HG02938 (cell line): ENCODE measurements at regions not wholly inside any gene's neighbourhood (a gene's known extent, or its start where the extent isn't known, plus 50 kb on each side); places are given as distances from the start of the nearest gene placed in this dataset.

Source experiments
- ATAC-seq: cut with Tn5 transposase; IDR thresholded peaks from one replicate; pipeline ENCODE4 v1.9.1; 2021; ENCODE audit warnings: mild to moderate bottlenecking, moderate library complexity; ENCODE audit not compliant: unreplicated experiment

DNA sequence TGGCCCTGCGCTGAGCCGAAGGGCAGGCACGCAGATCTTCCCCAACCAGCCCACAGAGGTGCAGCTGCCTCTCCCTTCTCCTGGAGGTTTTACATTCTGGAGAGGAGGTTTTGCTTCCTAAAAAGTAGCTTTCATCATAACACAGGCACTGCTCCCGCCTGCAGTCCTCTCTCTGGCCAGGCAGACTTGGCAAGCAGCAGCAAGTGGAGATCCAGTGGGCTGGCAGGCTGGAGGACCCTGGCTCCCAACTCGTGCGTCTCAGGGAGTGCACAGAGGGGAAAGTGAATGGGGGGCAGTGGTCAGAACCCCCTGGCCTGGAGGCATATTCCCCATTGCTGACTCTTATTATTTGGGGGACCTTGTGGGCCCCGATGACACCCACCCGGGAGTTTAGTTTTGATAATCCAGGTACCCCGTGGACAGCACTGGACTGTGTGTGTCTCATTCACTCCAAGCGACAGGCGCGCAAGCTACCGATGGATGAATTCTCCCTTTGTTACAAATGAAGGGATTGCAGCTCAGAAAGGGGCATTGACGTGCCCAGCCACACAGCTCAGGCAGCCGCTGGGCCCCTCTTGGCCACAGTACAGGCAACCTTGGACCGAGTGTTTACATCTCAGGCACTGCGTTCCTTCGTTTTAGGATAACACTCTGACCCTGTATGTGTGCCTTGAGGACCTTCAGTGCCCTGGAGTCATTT is 1223.9 kb downstream of the BRD1 start:
- no peak for ATAC-seq

DNA sequence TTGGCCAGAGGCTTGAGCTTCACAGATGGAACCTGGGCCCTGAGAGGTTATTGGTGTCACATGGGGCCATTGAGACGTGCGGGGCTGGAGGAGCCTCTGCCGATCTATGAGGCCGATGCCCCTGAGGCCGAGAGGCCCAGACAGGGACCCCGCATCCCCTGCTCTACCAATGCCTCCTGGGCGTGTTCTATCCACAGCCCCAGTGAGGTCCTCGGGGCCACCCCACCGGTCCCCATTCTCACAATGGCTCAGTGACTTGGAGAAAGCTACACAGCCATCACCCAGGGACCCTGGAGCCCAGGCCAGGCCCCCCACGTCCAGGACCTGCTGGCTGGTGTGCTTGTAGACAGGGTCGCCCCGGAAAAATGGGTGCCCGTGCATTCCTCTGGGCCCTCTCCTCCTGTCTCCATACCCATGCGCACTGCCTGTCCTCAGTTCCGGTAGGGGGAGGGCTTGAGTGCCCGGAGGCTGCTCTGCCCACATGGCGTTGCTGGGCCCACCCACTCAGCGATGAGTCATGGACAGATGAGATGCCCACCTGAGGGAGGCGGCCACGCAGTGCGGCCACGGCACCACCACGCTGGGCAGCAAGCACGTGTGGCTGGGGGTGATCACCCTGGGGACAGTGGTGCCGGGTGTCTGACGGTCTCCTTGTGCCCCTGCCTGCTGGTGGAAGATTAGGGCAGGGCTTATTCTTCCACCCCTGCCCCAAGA is 1224.7 kb downstream of the BRD1 start:
- no peak for ATAC-seq

DNA sequence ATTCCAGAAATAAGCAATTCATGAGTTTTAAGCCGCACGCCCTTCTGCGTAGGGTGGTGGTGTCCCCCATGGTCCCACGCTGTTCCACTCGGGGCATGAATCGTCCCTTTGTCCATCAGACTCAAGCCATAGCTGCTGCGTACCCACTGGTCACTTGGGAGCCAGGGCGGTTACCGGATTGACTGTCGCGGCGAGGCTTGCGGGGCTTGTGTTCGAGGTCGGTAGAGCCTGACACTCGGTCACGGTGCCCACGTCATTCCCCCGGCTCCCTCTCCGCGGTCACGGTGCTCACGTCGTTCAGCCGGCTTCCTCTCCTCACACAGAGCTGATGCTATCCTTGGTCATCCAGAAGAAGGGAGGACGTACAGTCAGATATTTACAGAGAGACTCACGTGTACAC is 1227.0 kb downstream of the BRD1 start:
- no peak for ATAC-seq

DNA sequence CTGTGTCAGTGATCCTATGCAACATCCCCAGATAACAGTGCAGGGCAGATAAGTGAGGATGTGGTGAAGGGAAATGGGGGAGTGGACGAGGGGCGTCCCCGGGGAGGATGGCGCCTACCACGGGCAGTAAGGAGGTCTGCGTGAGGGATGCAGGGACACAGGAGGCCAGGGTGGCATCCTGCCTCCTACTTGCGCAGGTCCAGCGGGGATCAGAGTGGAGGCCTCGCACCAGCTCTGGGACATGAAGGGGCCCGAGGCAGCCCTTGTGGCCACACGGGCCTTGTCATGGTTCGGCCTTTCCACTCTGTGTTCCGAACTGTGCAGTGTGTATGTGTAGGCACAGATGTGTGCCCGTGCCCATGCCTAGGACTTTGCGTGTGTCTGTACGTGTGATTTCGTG is 1227.5 kb downstream of the BRD1 start:
- ATAC-seq: no peak

DNA sequence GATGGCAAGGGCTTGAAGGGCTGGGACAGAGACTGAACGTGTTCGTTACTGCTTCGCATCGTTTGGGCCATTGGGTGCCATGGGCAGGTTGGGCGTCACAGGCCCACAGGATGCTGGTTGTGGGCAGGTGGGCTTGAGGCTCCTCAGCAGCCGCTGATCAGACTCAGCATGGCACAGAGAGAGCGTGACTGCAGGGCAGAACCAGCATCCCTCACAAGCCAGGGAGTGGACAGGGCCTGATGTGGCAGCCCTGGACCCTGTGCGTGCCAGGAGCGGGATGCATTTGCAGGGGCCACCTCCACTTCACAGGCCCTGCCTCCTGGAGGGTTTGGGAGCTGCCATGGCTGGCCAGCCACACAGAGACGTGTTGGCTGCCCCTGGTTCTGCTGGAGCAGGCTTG is 1228.3 kb downstream of the BRD1 start:
- no peak for ATAC-seq

GRCh38 chr22:48596111-48596850 is 1231.4 kb downstream of the BRD1 start:
- no peak for ATAC-seq

GRCh38 chr22:48595511-48595905 is 1232.2 kb downstream of the BRD1 start:
- ATAC-seq: no peak

GRCh38 chr22:48594757-48595510 is 1232.7 kb downstream of the BRD1 start:
- no peak for ATAC-seq

DNA sequence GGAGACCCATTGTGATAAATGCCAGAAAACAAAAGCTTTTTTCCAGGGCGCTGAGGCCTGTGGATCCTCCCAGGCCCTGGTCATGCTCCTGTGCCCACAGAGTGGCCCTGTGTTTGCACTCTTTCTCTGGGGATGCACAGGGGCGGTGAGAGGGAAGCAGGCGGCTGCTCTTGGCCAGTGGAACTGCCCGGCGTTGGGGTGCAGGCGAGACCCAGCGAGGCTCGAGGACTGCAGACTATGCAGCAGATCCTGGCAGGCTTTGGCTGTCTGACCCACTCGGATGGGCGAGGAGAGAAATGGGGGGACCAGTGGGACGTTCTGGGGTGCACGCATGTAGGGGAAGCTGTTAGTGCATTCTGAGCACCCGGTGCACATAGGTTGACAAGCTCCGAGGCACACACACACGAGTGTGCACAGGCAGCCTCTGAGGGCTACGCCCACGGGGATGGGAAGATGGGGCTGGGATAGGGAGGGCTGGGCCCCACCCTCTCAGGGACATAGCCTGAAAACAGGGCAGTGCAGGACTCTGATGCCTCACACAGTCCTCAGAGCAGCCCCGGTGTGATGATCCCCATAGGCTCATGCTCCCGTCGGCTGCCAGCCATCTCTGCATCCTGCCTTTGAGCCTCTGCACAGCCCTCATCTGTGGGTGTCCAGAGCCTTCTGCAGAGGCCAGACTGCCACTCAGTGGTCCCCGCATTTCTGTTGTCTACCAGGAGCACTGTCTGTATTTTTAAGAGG is 1233.5 kb downstream of the BRD1 start:
- ATAC-seq: no peak

DNA sequence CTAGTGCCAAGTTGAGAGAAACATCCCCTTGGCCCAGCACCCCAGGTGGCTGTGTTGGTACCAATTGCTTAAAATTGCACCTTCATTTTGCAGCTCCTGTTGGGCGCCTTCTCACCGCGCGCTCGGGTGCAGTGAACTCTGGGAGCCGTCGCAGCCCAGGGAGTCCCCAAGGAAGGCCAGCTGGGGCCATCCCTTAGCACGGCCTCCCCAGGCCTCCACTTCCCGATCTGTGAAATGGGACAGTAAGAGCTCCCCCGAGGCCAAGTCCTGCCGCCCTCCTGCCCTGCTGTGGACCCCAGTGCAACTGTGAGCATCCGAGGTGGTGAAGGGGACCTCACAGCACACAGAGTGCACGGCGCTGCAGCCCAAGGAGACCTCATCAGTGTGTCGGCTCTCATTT is 1234.1 kb downstream of the BRD1 start:
- no peak for ATAC-seq

DNA sequence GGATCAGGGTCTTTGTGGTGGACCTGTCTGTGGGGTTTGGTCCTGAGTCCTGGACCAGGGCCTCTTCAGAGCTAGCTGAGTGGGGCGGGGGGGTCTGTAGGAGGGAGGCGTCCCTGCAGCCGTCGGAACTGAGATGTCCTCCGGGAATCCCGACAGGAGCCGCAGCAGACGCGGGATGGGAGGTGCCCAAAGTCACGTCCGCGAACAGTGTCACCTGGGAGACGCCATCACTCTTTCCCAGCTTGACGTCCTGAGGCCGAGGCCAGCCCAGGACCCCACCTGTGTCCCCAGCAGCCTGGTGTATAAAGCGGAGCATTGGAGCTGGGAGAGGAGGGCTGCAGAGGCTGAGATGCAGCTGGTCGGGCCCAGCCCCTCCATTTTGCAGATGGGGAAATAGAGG is 1234.7 kb downstream of the BRD1 start:
- ATAC-seq: no peak

DNA sequence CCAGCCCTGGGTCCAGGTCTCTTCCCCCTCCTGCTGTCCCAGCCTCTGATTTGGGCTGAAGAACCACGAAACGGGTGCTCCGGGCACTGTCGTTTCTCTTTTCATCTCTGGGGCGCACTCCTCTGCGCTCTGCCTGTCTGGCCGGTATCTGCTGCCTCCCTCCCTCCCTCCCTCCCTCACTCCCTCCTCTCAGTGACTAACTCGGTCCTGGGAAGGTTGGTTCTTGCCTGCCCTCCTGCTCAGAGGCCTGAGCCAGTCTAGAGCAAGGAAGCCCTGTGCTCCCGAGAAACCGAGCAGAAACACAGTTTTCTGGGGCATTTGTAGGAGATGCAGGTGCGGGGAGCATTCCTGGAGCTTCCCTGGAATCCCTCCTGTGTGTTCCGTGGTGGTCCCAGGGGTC is 1235.2 kb downstream of the BRD1 start:
- ATAC-seq: no peak

DNA sequence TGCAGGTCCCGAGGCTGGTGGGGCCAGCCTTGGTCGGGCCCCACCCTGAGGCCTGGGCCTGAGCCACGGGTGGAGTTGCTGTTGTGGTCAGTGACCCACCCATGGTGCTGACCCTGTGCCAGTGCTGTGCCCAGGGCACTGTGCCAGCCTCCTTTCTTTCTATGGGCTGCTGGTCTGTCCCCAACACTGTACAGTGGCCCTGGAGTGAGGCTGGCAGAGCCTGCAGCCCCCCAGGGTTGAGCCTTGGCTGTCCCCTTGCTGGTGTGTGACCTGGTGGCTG is 1235.7 kb downstream of the BRD1 start:
- no peak for ATAC-seq

DNA sequence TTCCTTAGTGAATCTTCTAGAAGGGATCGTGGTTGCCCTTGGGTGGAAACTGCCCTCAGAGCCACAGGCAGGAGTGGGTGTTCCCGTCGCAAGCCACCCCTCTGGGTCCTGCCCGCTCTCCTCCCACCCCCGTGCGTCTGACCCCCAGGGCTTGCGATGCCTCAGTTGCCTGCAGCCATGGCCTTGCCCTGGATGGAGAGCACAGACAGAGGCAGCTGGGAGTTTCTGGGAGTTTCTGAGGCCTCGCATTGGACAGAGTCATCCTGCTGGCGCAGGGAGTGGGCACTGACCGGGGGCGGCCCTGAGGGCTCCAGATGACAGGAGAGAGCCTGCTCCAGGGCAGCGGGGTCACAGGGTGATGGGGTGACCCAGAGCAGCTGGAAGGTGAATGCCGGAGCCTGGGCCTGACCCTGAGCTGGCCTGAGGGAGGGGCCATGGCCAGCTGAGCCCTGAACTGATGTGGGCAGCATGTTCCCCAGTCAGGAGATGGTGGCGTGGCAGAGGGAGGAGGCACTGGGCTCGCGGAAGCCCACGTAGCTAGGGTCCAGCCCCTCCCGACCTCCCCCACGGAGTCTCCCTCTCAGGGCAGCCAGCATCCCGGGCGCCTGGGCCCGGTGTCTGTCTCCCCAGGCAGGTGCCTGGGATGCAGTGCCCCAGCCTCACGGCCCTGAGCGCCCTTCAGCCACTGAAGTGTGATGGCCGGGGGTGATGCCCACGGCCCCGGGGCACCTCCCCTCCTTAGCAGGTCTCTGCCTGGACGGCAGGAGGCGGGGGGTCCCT is 1236.2 kb downstream of the BRD1 start:
- ATAC-seq: no peak

GRCh38 chr22:48589901-48590300 is 1237.8 kb downstream of the BRD1 start:
- no peak for ATAC-seq

- ATAC-seq: no peak
These were observed 1238.7 kb downstream of the BRD1 start for GRCh38 chr22:48588878-48589450.

- no peak for ATAC-seq
These were observed 1239.4 kb downstream of the BRD1 start for GRCh38 chr22:48588151-48588877.

DNA sequence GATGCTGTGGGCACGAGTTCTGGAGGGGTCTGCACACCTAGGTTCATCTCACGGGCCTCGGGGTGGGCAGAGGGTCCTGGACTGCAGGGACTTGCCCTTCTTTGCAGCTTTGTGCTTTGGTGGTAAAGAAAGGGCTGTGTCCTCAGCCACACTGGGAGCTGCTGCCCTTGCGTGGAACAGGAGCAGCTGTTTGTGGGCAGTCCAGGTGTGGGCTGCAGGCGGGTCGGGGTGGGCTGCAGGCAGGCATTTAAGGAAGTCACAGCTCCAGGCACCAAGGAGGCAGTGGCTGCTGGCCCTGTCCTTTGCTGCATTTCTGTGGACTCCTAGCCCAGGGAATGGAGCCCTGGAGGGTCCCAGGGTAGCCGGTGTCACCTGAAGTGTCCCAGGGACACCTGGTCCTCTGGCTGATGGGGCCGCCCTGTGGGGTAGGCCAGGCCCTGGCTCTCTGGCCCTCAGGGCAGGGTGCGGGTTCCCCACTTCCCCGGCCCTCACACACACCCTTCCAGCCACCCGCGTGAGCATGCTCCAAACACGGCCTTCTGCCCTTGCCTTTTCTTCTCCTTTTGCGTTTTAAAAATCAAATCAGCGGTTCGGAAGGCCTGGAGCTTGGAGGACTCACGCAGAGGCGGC is 1240.3 kb downstream of the BRD1 start:
- no peak for ATAC-seq

DNA sequence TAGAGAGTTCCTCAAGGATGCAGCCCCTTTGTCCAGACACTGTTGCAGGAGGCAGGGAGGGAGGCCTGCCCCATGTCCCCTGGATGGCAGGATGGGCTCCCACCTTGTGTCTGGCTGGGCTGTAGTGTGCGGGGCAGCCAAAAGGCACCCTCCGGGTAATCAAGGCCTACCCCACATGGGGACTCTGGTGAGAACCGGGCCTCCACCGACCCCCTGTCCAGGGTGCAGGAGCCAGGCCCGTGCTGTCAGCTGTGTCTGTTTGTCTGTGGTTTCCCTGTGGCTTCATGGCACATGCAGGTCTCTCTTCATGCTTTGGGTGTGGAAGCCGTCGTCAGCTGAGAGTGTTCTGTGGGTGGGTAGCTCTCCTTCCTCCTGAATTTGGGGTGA is 1240.9 kb downstream of the BRD1 start:
- no peak for ATAC-seq
